Thyroid gland (tissue), 4 donors: ENCODE measurements at regions not wholly inside any gene's neighbourhood (a gene's known extent, or its start where the extent isn't known, plus 50 kb on each side); places are given as distances from the start of the nearest gene placed in this dataset.

Experiments used
- DNase-seq, 2 donors: peaks; one replicate each; pipeline ENCODE4 v3.0.0-alpha.2; 2019
- H3K27ac ChIP-seq, 3 donors: fragments of 200-600 bp; sonication (generic); 1 replicate in 2 of 3; 2 replicates in 1 of 3; pipeline ENCODE4 v1.5.1; 2016 to 2019; ENCODE audit warnings: mild to moderate bottlenecking in 1 of 3, moderate library complexity in 1 of 3
- H3K27me3 ChIP-seq: fragments of 200-600 bp; sonication (generic); one replicate; pipeline ENCODE4 v1.5.1; 2019
- H3K36me3 ChIP-seq, 2 donors: fragments of 200-600 bp; sonication (generic); one replicate each; pipeline ENCODE4 v1.5.1; 2016 to 2019
- H3K4me1 ChIP-seq, 2 donors: fragments of 200-600 bp; sonication (generic); one replicate each; pipeline ENCODE4 v1.5.1; 2017 to 2019
- H3K4me3 ChIP-seq, 3 donors: fragments of 200-600 bp; sonication (generic); replicated peaks in 1 of 3; 1 replicate in 2 of 3; 2 replicates in 1 of 3; pipeline ENCODE4 v1.5.1; 2016; ENCODE audit warnings: mild to moderate bottlenecking in 1 of 3
- H3K9me3 ChIP-seq: fragments of 200-600 bp; sonication (generic); one replicate; pipeline ENCODE4 v1.5.1; 2017
- CTCF ChIP-seq, 6 experiments: fragments of 200-600 bp in 3 of 6; fragments of 450-650 bp in 3 of 6; sonication (generic) in 3 of 6; IDR thresholded peaks; one replicate each; pipeline ENCODE4 v1.5.1; 2016 to 2019; ENCODE audit warnings: antibody characterized with exemption in 6 of 6, mild to moderate bottlenecking in 2 of 6, inconsistent platforms in 1 of 6, moderate library complexity in 1 of 6
- POLR2A ChIP-seq, 2 donors: fragments of 450-650 bp; IDR thresholded peaks; one replicate each; pipeline ENCODE4 v1.6.1; 2017; ENCODE audit warnings: antibody characterized with exemption in 2 of 2, mild to moderate bottlenecking in 2 of 2, moderate library complexity in 1 of 2
- WGBS, 2 donors: methylation state at CpG; one replicate each; pipeline ENCODE4 v1.1.5; 2017; 5-methylcytosine and 5-hydroxymethylcytosine counted together
- intact Hi-C: fragments of 100-400 bp; cut with DNase I; formaldehyde crosslinking; loops from one replicate; pipeline ENCODE4 v1.15.1; 2023

- Histone ChIP-seq H3K36me3 (no peaks in the 10 kb centered on the region), H3K4me1 (no peaks in the 10 kb centered on the region), H3K27me3 (no peaks in the 10 kb centered on the region), H3K4me3 (no peak overlapping the region), H3K9me3 (no peaks in the 10 kb centered on the region), H3K27ac (no peak overlapping the region)
- TF ChIP-seq CTCF (IDR thresholded peaks at IDR 0.05) (no peak), POLR2A (IDR thresholded peaks at IDR 0.05) (no peak)
- 90 to 91% methylated on average over 2 of the region's 2 CpGs for WGBS, 2 donors
- DNase-seq = no peak
- intact Hi-C loops = no loop called here
Measured at GRCh38 chr6:118715376-118715775, 64.0 kb upstream of the CEP85L start.

GRCh38 chr6:118714756-118715155 is 63.4 kb upstream of the CEP85L start:
- intact Hi-C loops = no loop called here
- peaks cover 0 to 4% of the 10 kb centered on the region in 2 donors for H3K4me1 ChIP-seq
- WGBS, 2 donors = 95 to 96% methylated on average over 3 of the region's 3 CpGs
- no peak overlapping the region for H3K4me3 ChIP-seq
- H3K36me3 ChIP-seq = no peaks in the 10 kb centered on the region
- TF ChIP-seq CTCF (IDR thresholded peaks at IDR 0.05) = no peak
- TF ChIP-seq POLR2A (IDR thresholded peaks at IDR 0.05) = no peak
- no peaks in the 10 kb centered on the region for H3K9me3 ChIP-seq
- no peak overlapping the region for H3K27ac ChIP-seq
- no peaks in the 10 kb centered on the region for H3K27me3 ChIP-seq
- DNase-seq = no peak

GRCh38 chr6:118712969-118713368 is 61.6 kb upstream of the CEP85L start:
- intact Hi-C loops = no loop called here
- DNase-seq = no peak
- TF ChIP-seq CTCF (IDR thresholded peaks at IDR 0.05) (no peak), POLR2A (IDR thresholded peaks at IDR 0.05) (no peak)
- 78 to 84% methylated on average over 3 of the region's 3 CpGs for WGBS, 2 donors
- H3K9me3 ChIP-seq = no peaks in the 10 kb centered on the region
- no peak overlapping the region for H3K4me3 ChIP-seq
- H3K4me1 ChIP-seq = peaks cover 7 to 12% of the 10 kb centered on the region in 2 donors
- H3K36me3 ChIP-seq = no peaks in the 10 kb centered on the region
- H3K27ac ChIP-seq = no peak overlapping the region
- no peaks in the 10 kb centered on the region for H3K27me3 ChIP-seq

GRCh38 chr6:118710616-118711015 is 59.2 kb upstream of the CEP85L start:
- no peak overlapping the region for H3K27ac ChIP-seq
- intact Hi-C loops = no loop called here
- peaks cover 7 to 12% of the 10 kb centered on the region in 2 donors for H3K4me1 ChIP-seq
- 94% methylated on average over 5 of the region's 5 CpGs for WGBS, 2 donors
- DNase-seq = no peak
- no peaks in the 10 kb centered on the region for H3K9me3 ChIP-seq
- no peaks in the 10 kb centered on the region for H3K36me3 ChIP-seq
- TF ChIP-seq CTCF (IDR thresholded peaks at IDR 0.05) (no peak), POLR2A (IDR thresholded peaks at IDR 0.05) (no peak)
- no peaks in the 10 kb centered on the region for H3K27me3 ChIP-seq
- no peak overlapping the region for H3K4me3 ChIP-seq

GRCh38 chr6:118709859-118710350 is 58.5 kb upstream of the CEP85L start:
- Histone ChIP-seq H3K27ac (no peak overlapping the region), H3K9me3 (no peaks in the 10 kb centered on the region), H3K4me1 (peaks cover 7 to 12% of the 10 kb centered on the region in 2 donors), H3K4me3 (no peak overlapping the region), H3K36me3 (no peaks in the 10 kb centered on the region), H3K27me3 (no peaks in the 10 kb centered on the region)
- no peak for TF ChIP-seq CTCF (IDR thresholded peaks at IDR 0.05)
- no peak for TF ChIP-seq POLR2A (IDR thresholded peaks at IDR 0.05)
- DNase-seq = peak in 1 of 2 donors; percentile 6
- intact Hi-C loops = no loop called here
- 25 to 27% methylated on average over 3 of the region's 3 CpGs for WGBS, 2 donors
